OCI-M2 (cell line): ENCODE measurements at regions not wholly inside any gene's neighbourhood (a gene's known extent, or its start where the extent isn't known, plus 50 kb on each side); places are given as distances from the start of the nearest gene placed in this dataset.

ENCODE experiments used
- DNase-seq: peaks from one replicate; lab custom pipeline; 2025; ENCODE audit not compliant: unreplicated experiment; lab: John Stamatoyannopoulos, UW

DNA sequence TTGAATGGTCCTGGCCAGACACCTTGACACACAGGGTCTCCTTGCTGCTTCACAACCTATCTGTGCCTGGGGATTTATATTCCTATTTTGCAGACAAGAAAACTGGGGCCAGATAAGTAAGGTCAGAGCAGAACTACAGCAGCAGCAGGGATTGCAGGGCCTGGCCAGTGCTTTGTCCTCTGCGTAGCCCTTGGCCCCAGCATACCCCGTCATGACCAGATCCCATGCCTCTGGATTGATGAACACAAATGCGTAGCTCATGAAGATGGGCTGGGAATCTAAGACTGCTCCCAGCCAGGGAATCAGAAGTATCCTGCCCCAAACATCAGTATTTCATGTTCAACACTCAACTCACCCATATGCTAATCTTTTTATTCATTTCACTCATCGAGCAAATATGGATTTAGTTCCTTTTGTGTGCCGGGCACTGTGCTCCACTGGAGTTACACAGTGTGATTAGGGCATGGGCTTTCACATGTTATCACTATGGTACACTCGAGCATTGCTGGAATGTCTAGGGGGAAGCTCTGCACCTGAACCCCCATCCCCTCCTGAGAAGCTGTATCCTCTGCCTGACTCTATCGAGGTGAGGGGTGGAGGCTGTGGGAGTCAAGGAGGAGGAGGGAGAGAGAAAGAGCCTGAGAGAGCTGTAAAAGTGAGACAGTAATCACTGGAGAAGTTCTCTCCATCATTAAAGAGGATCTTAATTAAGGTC, 143.3 kb downstream of the CYP26B1 start:
- DNase-seq, result no peak

DNA sequence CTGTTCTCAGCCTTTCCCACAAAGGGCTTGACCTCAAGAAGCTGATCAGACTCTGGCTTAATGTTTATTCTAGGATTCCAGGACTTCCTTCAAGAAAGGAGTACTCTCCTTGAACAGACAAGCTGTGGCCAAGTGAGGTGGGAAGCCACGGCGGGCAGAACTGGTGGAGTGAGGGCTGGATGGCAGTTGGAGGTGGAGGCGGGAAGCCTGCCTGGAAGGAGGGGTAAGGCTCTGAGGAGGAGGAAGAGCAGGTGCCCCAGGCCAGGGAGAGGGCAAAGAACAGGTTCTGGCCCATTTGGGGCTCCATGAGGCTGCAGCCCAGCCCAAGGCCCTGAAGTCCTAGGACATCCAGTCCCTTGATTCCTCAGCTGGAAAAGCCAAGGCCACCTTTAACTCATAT, 143.9 kb downstream of the CYP26B1 start:
- DNase-seq, result no peak

DNA sequence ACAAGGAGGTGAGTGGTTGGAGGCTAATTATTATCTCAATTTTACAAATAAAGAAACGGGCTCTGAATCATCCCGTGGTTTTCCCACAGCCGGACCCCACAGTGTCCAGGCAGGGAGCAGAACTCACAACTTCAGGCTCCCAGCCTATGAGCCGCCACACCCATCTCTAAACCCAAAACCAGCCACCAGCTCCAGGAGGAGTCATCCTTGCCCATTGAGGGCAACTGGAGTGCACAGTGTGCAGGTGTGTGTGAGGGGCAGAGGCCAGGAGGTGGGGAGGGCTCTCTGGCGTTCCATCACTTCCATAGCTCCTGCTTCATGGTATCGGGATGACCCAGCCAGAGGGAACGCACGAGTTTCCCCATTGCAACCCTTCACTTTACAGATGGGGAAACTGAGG, 144.5 kb downstream of the CYP26B1 start:
- no peak for DNase-seq

DNA sequence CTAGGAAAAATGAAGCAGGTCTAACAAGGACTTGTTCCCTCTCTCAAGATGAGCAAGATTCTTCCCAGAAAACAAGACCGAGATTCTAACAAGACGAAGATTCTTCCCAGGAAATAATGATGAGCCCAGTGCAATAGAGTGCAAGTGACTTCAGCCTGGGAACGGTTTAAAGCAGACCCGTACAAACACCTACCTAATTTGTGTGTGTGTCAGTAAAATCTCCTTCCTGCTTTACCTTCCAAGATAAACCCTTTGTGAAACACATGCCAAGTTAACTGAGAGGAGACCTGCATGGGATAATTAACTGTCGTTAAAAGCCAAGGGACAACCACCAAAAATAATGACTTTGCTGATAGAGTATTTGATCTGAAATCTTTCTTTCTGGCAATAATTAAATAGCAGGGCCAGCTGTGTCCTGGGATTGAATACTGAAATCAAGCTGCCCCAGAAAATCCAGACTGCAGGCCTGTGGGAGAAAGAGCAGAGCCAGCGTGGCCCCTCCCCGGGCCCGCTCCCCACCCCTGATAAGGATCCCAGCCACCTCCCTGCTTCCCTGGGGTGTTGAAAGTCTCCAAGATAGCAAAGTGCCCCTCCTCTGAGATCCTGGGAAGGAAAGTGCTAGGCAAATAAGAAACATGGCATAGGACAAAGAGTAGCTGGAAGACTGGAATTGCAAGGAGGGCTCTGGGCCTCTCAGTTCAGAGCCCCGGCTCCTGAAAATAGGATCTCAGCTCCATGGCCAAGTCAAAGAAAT, 145.5 kb downstream of the CYP26B1 start:
- no peak for DNase-seq

DNA sequence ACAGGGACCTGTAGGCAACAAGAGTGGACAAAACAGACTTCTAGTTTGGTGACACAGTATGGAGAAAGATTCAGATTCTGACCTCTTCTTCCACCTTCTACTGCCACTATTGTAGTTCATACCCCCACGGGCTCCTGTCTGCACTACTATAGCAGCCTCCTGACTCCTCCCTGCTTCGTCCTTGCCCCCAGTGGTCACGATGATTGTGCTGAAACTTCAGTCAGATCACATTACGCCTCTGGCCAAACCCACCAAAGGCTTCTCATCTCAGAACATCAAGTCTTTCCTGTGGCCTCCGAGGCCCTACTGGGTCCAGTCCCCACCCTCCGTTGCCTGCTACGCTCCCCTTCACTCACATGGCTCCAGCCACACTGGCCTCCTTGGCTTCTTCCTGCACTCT, 147.6 kb downstream of the CYP26B1 start:
- no peak for DNase-seq

DNA sequence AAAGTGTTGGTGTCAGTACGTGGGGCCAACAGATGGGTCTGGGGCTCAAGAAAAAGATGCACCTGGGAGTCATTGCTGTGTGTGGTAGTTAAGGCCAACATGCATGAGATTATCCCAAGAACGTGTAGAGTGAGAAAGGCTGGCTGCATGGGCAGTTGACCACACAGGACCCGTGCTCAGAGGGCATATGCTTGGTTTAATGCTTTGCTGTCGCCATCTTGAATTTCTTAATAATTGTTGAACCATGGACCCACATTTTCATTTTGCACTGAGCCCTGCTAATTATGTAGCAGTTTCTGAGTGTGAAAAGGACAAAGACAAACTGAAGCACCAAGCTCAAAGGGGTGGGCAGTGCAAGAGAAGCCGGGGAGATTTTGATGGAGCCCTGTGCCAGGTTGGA, 148.1 kb downstream of the CYP26B1 start:
- no peak for DNase-seq

DNA sequence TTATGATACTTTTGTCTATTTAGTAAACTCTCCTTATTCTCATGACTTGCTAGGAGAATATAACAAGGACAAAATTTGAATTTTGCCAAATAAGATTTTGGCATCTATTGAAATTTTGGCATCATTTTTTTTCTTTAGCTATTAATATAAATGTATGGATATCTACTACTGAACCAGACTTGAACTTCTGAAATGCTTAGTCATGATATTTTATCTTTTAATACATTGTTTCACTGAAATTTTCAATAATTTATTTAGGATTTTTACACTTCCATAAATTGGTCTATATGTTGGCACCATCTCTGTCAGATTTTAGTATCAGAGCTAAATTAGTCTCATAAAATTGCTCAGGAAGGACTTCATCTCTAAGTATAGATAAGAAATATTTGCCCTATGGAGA, 149.8 kb downstream of the CYP26B1 start:
- no peak for DNase-seq

DNA sequence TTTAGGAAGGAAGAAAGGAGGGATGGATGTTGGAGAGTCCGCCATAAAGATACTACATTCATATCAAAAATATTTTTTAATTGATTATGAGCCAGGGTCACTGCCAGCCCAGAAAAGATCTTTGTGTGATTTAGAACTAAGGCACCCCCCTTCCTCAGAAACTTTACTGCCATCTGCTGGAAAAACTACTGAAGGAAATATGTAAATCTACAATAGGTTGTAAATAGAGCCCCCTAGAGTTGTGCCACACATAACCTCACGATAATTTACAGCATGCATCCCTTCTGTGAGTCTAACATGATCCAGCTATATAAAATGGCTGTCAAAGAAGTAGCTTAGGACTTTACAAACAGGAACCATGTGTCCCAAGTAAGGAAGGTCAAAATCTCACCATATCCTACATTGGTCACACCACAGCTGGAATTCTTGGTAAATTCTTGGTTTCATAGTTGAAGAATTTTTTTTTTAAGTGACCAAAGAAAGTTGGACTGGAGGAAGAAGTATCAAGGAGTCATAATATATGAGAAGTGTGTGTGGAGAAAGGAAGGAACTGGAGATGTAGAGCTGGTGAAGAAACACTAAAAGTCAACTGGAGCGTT, 152.5 kb downstream of the CYP26B1 start:
- DNase-seq, result no peak

DNA sequence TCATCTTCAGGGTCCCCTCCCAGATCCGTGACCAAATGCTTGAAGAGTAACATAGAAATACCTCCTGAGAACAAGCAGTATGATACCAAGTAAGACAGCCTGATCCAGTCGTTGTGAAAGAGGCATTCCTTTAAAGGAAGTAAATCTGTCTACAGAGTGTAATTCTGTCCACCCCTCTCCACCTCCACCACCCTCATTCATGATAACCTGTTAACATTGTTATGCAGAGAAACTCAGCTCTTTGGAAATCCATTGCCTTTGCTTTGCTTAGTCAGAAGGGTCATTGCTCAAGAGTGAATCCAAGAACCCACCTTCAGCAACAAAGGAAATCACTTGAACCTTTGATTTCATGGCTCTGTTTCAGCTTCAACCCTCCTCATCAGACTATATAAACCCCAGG, 155.6 kb downstream of the CYP26B1 start:
- no peak for DNase-seq

DNA sequence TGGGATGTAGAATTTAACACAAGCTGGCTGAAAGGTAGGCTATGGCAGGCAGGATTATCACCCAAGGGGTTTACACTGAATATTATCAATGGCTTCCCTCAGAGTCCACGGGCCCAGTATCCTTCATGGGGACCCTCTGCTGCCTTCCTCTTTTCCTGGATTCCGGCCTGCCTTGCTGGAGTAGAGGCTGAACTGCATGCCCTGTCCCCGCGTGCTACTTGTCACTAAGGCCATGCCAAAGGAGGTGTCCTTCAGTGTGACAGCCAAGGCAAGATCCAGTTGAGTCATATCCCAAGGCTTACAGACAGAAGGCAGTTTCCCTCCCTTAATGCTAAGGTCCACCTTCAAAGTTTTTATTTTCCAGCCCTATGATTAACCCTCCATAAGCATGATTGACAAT, 156.3 kb downstream of the CYP26B1 start:
- DNase-seq, result no peak

DNA sequence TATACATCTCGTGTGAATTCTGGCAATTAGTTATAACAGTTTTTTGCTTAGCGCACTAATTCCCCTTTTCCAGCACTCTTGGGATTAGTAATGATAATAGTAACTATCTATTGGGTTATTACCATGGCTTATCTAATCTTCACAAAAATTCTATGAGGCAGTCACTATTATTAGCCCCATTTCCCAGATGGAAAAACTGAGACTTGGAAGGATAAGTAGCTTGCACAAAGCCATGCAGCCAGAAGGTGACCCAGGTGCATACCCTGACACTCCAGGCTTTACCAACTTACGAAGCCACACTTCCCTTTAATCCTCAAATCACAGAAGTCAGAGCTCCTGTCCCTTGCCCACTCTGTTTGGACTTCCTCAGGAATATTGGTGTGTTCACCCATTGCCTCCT, 156.8 kb downstream of the CYP26B1 start:
- no peak for DNase-seq

DNA sequence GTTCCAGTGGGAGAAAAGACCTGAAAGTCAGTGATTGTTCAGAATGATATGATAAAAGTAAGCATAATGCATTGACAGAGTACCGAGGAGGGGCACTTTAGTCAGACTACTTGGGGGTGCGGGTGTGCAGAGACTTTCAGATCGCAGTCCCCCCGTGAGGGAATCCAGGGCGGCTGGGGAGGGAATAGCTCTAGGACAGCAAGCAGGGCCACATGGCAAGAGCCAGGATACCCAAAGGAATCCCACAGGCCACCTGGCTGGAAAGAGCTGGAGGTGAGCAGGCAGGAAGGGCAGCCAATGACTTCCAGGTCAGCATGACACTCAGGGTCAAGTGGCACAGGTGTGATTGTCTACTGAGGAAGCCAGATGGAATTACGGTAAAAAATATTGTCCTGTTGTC, 157.5 kb downstream of the CYP26B1 start:
- DNase-seq, result no peak

DNA sequence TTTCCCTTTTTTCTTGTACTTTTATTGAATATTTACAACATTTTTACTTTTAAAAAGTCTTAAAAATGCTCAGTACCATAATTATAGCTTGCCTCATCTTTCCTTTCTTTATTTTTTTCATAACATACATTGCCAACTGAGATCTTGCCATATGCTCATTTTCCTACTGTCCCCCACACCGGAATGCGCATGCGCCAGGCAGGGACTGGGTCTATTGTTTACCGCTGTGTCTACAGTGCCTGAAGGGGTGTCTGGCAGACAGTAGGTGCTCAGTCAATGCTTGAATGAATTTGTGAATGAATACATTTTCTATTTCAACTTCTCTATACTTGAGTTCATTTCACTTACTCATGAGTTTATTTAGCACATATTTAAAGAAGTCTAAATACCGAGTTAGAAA, 158.0 kb downstream of the CYP26B1 start:
- no peak for DNase-seq

DNA sequence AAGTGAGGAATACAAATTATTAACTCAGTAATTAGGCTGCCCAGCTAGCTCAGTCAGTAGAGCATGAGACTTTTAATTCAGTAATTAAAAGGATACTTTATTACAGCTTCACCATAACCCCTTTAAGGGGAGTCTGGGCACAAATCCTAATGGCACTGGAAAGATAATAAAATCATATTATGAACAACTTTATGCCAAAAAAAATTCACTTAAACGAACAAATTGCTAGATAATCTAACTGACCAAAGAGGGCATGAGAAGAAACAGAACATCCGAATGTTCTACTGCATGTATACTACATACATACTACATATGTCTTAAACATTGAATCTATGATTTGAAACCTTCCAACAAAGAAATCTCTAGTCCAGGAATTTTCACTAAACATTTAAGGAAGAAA, 159.5 kb downstream of the CYP26B1 start:
- no peak for DNase-seq

DNA sequence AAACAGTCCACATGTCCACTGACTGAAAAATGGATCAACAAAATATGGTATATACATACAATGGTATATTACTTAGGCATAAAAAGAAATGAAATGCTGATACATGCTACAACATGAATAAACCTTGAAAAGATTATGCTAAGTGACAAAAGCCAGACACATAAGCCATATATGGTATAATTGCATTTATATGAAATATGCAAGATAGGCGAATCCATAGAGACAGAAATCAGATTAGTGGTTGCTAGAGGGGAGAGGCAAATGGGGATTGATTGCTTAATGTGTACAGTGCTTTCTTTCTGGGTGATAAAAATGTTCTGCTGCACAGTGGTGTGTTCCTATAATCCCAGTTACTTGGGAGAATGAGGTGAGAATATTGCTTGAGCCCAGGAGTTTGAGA, 171.0 kb downstream of the CYP26B1 start:
- no peak for DNase-seq

DNA sequence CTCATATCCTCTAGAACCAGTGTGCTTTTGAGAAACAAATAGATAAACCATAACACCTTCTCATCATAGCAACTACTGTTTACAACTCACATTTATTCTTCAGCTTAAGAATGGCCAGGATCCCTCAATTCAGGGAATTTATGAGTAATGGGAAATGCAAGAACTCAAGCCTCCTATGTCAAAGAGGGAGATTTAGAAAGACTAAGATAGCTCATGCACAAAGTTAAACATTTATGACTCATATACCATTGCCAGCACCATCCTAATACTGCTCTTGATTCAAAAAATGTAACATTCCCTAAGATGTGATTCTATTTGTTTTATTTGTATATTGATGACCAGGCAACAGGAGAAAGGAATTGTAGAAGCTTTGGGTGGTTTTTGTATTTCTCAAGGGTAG, 172.8 kb downstream of the CYP26B1 start:
- DNase-seq, result no peak

DNA sequence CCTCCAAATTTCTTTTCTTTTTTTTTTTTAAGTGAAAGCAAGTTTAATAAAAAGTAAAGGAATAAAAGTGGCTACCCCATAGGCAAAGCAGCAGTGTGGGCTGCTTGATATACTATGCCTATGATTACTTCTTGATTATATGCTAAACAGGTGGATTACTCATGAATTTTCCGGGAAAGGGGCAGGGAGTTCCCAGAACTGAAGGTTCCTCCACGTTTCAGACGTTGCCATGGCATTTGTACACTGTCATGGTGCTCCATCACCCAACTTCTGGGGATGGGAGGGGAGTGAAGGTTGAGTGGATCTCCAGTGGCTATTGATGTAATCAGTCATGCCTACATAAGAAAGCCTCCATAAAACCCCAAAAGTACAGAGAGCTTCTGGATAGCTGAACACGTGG, 176.2 kb downstream of the CYP26B1 start:
- DNase-seq, result no peak

DNA sequence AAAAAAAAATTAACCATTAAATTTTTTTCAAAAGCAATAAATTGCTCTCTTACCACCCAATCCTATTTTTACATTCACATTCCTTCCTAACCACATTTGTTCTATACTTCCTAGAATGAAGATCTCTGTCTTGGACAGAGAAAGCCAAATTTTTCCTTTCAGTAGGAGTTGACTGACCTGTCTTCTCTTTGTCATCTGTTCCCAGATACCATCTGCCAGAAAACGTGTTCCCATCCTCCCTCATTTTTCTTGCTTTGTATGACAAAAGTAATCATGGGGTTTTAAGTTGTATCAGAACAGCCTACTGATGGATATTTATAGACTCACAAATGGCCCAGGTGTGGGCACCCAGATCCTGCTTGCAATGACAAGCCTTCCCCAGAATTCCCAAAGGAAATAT, 182.1 kb downstream of the CYP26B1 start:
- no peak for DNase-seq

DNA sequence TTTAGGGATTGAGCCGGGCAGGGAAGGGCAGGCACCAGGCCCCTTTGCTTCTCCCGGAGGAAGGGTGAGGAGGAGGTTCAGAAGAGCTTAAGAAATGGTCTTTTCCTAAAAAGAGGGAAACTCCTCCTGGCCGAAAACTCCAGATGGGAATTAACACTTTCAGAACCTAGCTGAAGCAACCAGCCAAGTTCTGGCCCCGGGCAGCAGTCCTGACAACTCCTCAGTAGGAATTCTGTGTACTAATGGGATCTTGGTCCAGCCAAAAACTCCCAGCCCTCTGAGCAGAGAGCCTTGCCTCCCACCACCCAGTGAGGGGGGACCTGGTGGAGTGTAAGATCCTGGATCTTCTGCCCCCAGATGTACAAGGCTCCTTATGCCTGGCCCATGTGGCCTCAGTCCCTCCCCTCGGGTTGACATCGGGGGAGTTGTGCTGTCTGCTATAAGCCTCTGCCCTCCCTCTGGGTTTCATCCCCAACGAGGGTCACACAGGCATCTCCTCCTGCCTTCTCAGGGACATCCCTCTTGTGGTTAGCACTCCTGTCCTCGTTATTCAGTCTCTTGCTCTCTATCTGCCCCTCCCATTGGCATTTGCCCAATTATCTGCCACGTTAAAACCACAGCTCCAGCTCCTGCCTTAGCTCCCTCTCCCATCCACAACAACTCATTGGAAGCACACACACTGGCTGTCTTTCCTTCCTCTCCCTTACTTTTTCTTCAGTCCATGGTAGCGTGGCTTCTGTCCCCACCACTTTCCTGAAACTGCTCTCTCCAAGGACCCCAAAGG, 184.6 kb downstream of the CYP26B1 start:
- DNase-seq, result no peak

DNA sequence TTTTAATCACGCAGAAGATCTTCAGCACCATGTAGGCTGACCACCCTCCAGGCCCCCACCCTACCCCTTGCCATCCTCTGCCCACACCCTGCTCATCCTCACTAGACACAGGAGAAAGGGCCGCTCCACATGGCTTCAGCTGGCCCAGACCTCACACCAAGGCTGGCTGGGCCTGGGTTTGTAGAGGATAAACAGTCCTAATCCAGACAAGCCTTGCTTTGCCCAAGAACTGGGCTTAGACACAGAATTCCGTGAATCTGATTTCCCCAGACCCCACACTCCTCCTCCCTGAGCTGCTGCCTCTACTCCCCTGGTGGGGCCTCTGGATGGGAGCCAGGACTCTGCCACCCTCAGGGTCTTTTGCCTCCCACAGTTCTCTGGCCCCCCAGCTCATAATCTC, 185.3 kb downstream of the CYP26B1 start:
- no peak for DNase-seq

DNA sequence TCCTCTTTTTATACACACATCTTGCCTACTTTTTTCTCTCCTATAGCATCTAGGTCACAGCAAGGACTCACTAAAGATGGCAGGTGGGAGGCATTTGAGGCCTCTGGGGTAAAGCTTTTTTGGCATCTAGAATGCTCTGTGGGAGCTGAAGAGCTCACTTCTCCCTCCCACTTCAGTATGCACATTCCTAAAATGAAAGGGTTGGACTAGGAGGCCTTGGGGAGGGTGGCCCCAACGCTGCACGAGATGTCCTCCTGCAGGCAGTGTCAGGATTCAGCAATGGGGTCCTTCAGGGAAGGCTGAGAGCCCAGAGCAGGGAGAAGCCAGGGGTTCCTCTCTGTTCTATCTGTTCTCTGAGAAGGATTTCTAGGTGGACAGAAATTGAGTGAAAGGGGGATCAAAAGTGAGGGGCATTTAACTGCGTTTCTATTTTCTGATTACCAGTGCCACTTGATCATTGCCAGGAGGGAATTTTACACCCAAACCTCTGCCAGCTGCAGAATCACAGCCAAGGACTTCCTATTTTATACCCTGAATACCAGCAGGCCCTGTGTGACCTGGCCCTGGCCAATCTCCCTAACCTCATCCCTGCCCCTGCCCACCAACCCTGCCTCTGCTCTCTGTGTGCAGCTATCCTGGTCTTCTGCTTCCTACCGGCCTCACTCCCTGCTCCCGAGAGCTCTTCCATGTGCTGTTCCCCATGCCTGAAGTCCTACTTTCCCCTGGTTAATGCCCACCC, 186.2 kb downstream of the CYP26B1 start:
- no peak for DNase-seq
